Karpas-422 (cell line): ENCODE measurements at regions not wholly inside any gene's neighbourhood (a gene's known extent, or its start where the extent isn't known, plus 50 kb on each side); places are given as distances from the start of the nearest gene placed in this dataset. TPM values are rescaled to one million over a fixed set of nuclear protein-coding genes. Genes with fewer than 3 reads are reported as not detected.

Source experiments
- small RNA-seq: library from RNA; depleted of rRNA; stranded (forward); fragments of <200 nt; gene quantifications from one replicate; pipeline ENCODE3, GENCODE V24; 2014

Small RNA genes lying in the stretch of these regions (small RNA-seq; reads per million reads assigned to genes)
- gene MIR6072 (not detected), gene RNU6-576P (not detected), gene RNU6-889P (not detected)
